Neural cell (in vitro differentiated cells): ENCODE measurements at regions not wholly inside any gene's neighbourhood (a gene's known extent, or its start where the extent isn't known, plus 50 kb on each side); places are given as distances from the start of the nearest gene placed in this dataset.

ENCODE experiments used
- EP300 ChIP-seq: fragments of 450-650 bp; conservative IDR thresholded peaks from 2 replicates; pipeline ENCODE4 v1.6.1; 2014; ENCODE audit warnings: antibody characterized with exemption, mild to moderate bottlenecking, moderate library complexity; ENCODE audit not compliant: poor library complexity, severe bottlenecking
- EZH2 ChIP-seq: fragments of 200-600, 300-800 bp; shearing (Covaris generic), sonication (generic); IDR thresholded peaks from 2 replicates; pipeline ENCODE4 v1.6.1; 2014; ENCODE audit warnings: antibody characterized with exemption, low read length, borderline replicate concordance, mild to moderate bottlenecking; ENCODE audit not compliant: insufficient read depth, poor library complexity, severe bottlenecking
- TF ChIP-seq, protein P1 (sequence below): fragments of 450-650 bp; IDR thresholded peaks from 2 replicates; pipeline ENCODE4 v1.5.1; 2014; ENCODE audit warnings: antibody characterized with exemption, mild to moderate bottlenecking, moderate library complexity; ENCODE audit not compliant: poor library complexity, severe bottlenecking

DNA sequence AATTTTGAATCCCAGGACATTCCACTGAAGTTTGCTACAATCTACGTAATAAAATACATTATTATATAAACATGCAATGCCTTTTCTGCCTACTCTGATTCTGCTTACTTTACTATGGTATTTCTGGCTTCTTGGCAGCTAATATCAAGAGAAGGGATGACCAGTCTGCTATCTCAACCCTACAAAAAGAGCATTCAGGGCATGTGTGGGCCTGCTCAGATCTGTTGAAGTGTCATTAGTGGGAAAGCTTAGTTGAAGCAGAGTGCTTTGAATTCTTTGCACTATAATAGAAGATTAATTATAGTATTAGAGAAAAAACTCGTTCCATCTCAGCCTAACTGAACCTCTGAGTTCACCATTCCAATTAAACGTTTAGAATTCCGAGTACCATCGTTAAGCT lies 339.5 kb upstream of the ISL1 start:
- no peak for TF ChIP-seq EP300
- TF ChIP-seq, protein P1, sequence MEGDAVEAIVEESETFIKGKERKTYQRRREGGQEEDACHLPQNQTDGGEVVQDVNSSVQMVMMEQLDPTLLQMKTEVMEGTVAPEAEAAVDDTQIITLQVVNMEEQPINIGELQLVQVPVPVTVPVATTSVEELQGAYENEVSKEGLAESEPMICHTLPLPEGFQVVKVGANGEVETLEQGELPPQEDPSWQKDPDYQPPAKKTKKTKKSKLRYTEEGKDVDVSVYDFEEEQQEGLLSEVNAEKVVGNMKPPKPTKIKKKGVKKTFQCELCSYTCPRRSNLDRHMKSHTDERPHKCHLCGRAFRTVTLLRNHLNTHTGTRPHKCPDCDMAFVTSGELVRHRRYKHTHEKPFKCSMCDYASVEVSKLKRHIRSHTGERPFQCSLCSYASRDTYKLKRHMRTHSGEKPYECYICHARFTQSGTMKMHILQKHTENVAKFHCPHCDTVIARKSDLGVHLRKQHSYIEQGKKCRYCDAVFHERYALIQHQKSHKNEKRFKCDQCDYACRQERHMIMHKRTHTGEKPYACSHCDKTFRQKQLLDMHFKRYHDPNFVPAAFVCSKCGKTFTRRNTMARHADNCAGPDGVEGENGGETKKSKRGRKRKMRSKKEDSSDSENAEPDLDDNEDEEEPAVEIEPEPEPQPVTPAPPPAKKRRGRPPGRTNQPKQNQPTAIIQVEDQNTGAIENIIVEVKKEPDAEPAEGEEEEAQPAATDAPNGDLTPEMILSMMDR: no peak
- no peak for TF ChIP-seq EZH2
